Loucy (cell line): ENCODE measurements at regions not wholly inside any gene's neighbourhood (a gene's known extent, or its start where the extent isn't known, plus 50 kb on each side); places are given as distances from the start of the nearest gene placed in this dataset.

Source experiments
- CTCF ChIP-seq: fragments of 200-600 bp; sonication (generic); conservative IDR thresholded peaks from 2 replicates; pipeline ENCODE4 v1.5.1; 2014; ENCODE audit warnings: mild to moderate bottlenecking, antibody characterized with exemption, low read length
- EZH2phosphoT487 ChIP-seq: fragments of 200-600 bp; IDR thresholded peaks from 2 replicates; pipeline ENCODE4 v1.6.1; 2018; ENCODE audit warnings: antibody characterized with exemption, mild to moderate bottlenecking, moderate library complexity, borderline replicate concordance

DNA sequence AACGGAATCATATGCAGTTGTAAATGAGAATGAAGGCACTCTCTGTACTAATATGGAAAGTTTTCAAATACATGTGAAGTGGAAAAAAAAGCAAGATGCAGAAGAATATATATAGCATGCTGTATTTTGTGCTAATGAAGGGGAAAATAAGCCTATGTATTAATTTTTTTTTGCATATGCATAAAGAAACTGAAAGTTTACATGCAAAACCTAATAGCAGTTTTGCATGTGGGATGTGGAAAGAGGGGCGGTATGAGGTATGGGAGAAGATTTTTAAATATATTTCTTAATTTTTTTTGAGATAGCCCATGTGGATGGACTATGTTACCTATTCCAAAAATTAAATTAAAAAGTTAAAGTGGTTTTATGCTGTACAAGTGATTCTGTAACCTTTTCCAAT, 83.7 kb upstream of the IL12B start:
- TF ChIP-seq CTCF = no peak
- no peak for TF ChIP-seq EZH2phosphoT487
